ENCODE measurements at regions not wholly inside any gene's neighbourhood (a gene's known extent, or its start where the extent isn't known, plus 50 kb on each side); places are given as distances from the start of the nearest gene placed in this dataset.

DNA sequence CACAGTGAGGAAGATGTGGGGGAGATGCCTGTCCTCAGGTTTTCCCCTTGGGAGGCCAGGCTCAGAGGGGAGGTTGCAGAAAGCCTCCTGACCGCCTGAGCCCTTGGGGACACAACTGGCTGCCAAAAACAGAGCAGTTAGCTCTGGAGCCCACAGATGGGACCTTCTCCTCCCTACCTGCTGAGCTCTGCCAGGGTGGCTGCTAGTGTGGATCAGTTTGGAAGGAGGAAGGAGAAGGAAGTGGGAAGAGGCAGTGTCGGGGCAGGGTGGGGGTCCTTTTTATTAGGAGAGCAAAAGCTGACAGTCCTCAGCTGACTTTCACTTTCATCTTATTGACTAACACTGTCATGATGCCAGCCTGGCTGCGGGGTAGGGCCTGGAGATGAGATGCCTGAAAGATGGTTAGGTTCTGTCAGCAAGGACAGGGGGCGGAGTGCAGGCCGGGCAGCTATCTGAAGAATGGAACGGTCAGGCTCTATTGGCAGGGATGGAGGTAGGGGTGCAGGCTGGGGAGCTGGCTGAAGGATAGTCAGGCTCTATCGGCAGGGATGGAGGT is 188.5 kb upstream of the HDAC4 start:
- DNase-seq (no peak), ATAC-seq (no peak)
- Mint-ChIP-seq H3K27me3 (peaks cover 2% of the 10 kb centered on the region), H3K4me3 (no peak overlapping the region), H3K27ac (no peak overlapping the region), H3K36me3 (ENCODE audit: low read depth) (no peaks in the 10 kb centered on the region), H3K4me1 (no peaks in the 10 kb centered on the region), H3K9me3 (peaks cover 9% of the 10 kb centered on the region)

- H3K36me3 Mint-ChIP-seq (ENCODE audit: low read depth), result no peaks in the 10 kb centered on the region
- DNase-seq (no peak), ATAC-seq (no peak)
- H3K27ac Mint-ChIP-seq, result no peak overlapping the region
- no peaks in the 10 kb centered on the region for H3K4me1 Mint-ChIP-seq
- H3K9me3 Mint-ChIP-seq, result peaks cover 9% of the 10 kb centered on the region
- H3K4me3 Mint-ChIP-seq, result no peak overlapping the region
- H3K27me3 Mint-ChIP-seq, result peaks cover 2% of the 10 kb centered on the region
Measured at GRCh38 chr2:239588451-239589269, 187.8 kb upstream of the HDAC4 start.

DNA sequence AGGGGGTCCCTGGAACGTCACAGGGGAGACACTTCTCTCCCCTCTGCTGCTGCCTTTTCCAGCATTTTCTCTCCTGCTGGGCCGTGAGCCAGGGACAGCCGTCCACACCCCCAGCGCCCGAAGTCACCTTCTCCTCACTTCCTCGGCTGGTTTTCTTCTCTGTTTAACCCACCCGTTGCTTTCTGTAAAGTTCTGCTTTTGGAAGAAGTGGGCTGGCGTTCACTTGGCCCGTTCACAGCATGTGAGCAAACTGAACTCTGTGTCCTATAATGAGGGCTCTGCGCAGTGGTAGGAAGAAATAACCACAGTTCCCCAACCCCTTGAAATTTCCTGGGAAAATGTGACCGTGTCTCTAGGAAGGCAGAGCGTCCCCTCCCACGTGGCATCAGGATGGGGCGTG is 187.0 kb upstream of the HDAC4 start:
- ATAC-seq, result no peak
- no peaks in the 10 kb centered on the region for H3K36me3 Mint-ChIP-seq (ENCODE audit: low read depth)
- peaks cover 9% of the 10 kb centered on the region for H3K9me3 Mint-ChIP-seq
- H3K27me3 Mint-ChIP-seq, result peaks cover 2% of the 10 kb centered on the region
- no peaks in the 10 kb centered on the region for H3K4me1 Mint-ChIP-seq
- H3K27ac Mint-ChIP-seq, result no peak overlapping the region
- no peak for DNase-seq
- no peak overlapping the region for H3K4me3 Mint-ChIP-seq

DNA sequence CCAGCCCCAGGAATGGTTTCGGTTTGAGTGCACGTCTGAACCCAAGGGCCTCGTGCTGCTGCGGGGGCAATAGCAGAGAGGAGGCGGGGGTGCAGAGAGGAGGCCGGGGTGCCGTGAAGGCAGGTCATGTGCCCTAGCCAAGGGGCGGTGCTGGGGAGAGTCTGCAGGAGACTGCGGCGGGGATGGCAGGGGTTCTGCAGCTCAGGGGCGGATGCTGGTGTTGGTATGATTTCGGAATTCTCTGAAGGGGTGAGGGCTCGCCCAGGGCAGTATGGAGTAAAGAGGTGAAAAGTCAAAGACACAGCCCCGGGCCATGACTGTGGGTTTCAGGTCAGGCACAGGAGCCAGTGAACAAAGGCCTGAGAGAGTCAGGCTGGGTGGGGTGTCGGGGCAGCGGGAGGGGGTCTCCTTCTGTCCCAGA is 186.5 kb upstream of the HDAC4 start:
- H3K9me3 Mint-ChIP-seq, result peaks cover 6% of the 10 kb centered on the region
- DNase-seq (no peak), ATAC-seq (no peak)
- H3K4me3 Mint-ChIP-seq, result no peak overlapping the region
- H3K27ac Mint-ChIP-seq, result no peak overlapping the region
- H3K27me3 Mint-ChIP-seq, result peaks cover 2% of the 10 kb centered on the region
- H3K36me3 Mint-ChIP-seq (ENCODE audit: low read depth), result no peaks in the 10 kb centered on the region
- no peaks in the 10 kb centered on the region for H3K4me1 Mint-ChIP-seq

- no peak for ATAC-seq
- Mint-ChIP-seq H3K4me1 (no peaks in the 10 kb centered on the region), H3K27me3 (peaks cover 2% of the 10 kb centered on the region), H3K4me3 (no peak overlapping the region), H3K36me3 (ENCODE audit: low read depth) (no peaks in the 10 kb centered on the region), H3K9me3 (peaks cover under 1% of the 10 kb centered on the region), H3K27ac (no peak overlapping the region)
- DNase-seq, result no peak
Measured at GRCh38 chr2:239586651-239587310, 186.0 kb upstream of the HDAC4 start.

GRCh38 chr2:239585422-239585821 is 184.6 kb upstream of the HDAC4 start:
- no peaks in the 10 kb centered on the region for H3K4me1 Mint-ChIP-seq
- peaks cover 2% of the 10 kb centered on the region for H3K27me3 Mint-ChIP-seq
- DNase-seq (no peak), ATAC-seq (no peak)
- no peak overlapping the region for H3K4me3 Mint-ChIP-seq
- H3K9me3 Mint-ChIP-seq, result no peaks in the 10 kb centered on the region
- no peak overlapping the region for H3K27ac Mint-ChIP-seq
- H3K36me3 Mint-ChIP-seq (ENCODE audit: low read depth), result no peaks in the 10 kb centered on the region

GRCh38 chr2:239584986-239585385 is 184.2 kb upstream of the HDAC4 start:
- Mint-ChIP-seq H3K27me3 (peaks cover 2% of the 10 kb centered on the region), H3K36me3 (ENCODE audit: low read depth) (no peaks in the 10 kb centered on the region), H3K27ac (no peak overlapping the region), H3K4me1 (peaks cover 4% of the 10 kb centered on the region), H3K9me3 (no peaks in the 10 kb centered on the region), H3K4me3 (no peak overlapping the region)
- no peak for DNase-seq
- ATAC-seq, result no peak

- H3K27ac Mint-ChIP-seq, result no peak overlapping the region
- H3K4me3 Mint-ChIP-seq, result no peak overlapping the region
- ATAC-seq (no peak), DNase-seq (no peak)
- H3K36me3 Mint-ChIP-seq (ENCODE audit: low read depth), result no peaks in the 10 kb centered on the region
- peaks cover 10% of the 10 kb centered on the region for H3K4me1 Mint-ChIP-seq
- no peaks in the 10 kb centered on the region for H3K9me3 Mint-ChIP-seq
- peaks cover 2% of the 10 kb centered on the region for H3K27me3 Mint-ChIP-seq
Measured at GRCh38 chr2:239583879-239584859, 183.3 kb upstream of the HDAC4 start.

DNA sequence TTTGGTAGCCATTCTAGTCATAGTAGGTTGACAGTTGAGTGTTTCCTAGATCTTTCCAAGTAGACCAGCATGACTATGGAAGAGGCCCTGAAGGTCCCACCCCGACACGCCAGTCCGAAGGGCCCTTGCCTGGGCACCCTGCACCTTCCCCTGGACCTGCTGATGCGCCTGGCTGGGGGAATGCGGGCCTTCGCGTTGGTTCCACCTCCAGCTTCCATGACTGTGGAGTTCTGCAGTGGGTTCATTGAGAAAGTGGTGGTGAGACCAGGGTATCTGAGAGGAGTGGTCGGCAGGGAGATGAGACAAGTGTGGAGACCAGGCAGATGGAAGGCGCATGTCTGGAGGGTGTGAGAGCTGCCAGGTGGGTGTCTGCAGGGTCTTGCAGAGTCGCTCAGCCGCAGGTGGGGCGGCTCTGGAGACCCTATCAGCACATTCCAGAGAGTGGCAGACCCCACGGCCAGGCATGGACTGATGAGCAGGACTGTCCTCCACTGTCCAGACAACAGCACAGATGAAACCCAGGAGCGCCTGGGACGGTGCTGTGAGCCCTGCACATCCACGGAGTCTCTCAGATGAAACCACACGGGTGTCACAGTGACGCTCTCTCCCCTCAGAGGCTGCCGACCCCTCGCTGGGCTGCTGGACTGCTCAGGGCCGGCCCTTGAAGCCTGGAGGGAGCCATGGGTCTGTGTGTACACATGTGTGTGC is 182.5 kb upstream of the HDAC4 start:
- ATAC-seq (no peak), DNase-seq (no peak)
- peaks cover 10% of the 10 kb centered on the region for H3K4me1 Mint-ChIP-seq
- H3K27me3 Mint-ChIP-seq, result peaks cover 2% of the 10 kb centered on the region
- no peaks in the 10 kb centered on the region for H3K36me3 Mint-ChIP-seq (ENCODE audit: low read depth)
- no peak overlapping the region for H3K27ac Mint-ChIP-seq
- H3K4me3 Mint-ChIP-seq, result no peak overlapping the region
- no peaks in the 10 kb centered on the region for H3K9me3 Mint-ChIP-seq

- Mint-ChIP-seq H3K9me3 (no peaks in the 10 kb centered on the region), H3K4me1 (peaks cover 10% of the 10 kb centered on the region), H3K36me3 (ENCODE audit: low read depth) (no peaks in the 10 kb centered on the region), H3K4me3 (no peak overlapping the region), H3K27me3 (no peaks in the 10 kb centered on the region), H3K27ac (no peak overlapping the region)
- DNase-seq (no peak), ATAC-seq (no peak)
Measured at GRCh38 chr2:239582476-239582875, 181.7 kb upstream of the HDAC4 start.

- DNase-seq (no peak), ATAC-seq (no peak)
- no peaks in the 10 kb centered on the region for H3K36me3 Mint-ChIP-seq (ENCODE audit: low read depth)
- H3K9me3 Mint-ChIP-seq, result no peaks in the 10 kb centered on the region
- H3K4me1 Mint-ChIP-seq, result peaks cover 10% of the 10 kb centered on the region
- no peaks in the 10 kb centered on the region for H3K27me3 Mint-ChIP-seq
- no peak overlapping the region for H3K4me3 Mint-ChIP-seq
- H3K27ac Mint-ChIP-seq, result no peak overlapping the region
Measured at GRCh38 chr2:239581352-239581901, 180.6 kb upstream of the HDAC4 start.

- no peaks in the 10 kb centered on the region for H3K9me3 Mint-ChIP-seq
- H3K27ac Mint-ChIP-seq, result no peak overlapping the region
- H3K27me3 Mint-ChIP-seq, result no peaks in the 10 kb centered on the region
- no peak for DNase-seq
- H3K36me3 Mint-ChIP-seq (ENCODE audit: low read depth), result no peaks in the 10 kb centered on the region
- peak; percentile 58 for ATAC-seq
- no peak overlapping the region for H3K4me3 Mint-ChIP-seq
- peaks cover 10% of the 10 kb centered on the region for H3K4me1 Mint-ChIP-seq
Measured at GRCh38 chr2:239580199-239580527, 179.3 kb upstream of the HDAC4 start.

DNA sequence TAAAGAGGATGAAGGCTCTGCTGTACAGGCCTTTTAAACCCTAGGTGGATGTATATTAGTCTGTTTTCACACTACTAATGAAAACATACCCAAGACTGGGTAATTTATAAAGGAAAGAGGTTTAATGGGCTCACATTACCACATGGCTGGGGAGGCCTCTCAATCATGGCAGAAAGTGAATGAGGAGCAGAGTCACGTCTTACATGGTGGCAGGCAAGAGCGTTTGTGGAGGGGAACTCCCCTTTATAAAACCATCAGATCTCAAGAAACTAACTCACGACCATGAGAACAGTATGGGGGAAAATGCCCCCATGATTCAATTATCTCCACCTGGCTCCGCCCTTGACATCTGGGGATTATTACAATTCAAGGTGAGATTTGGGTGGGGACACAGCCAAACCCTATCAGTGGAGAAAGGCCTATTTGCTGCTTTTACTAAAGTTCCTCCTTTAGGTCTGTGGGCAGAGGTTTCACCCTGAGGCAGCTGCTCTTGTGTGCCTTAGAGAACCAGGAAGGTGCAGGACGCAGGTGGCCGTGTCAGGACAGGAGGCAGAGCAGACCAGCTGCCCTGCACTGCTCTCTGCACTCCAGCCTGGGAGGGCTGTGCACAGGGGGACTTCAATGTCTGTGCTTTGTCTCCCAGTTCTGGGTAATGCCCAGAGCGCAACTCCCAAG is 178.8 kb upstream of the HDAC4 start:
- H3K4me1 Mint-ChIP-seq, result peaks cover 10% of the 10 kb centered on the region
- H3K36me3 Mint-ChIP-seq (ENCODE audit: low read depth), result no peaks in the 10 kb centered on the region
- no peaks in the 10 kb centered on the region for H3K9me3 Mint-ChIP-seq
- H3K27ac Mint-ChIP-seq, result no peak overlapping the region
- no peaks in the 10 kb centered on the region for H3K27me3 Mint-ChIP-seq
- DNase-seq (no peak), ATAC-seq (no peak)
- H3K4me3 Mint-ChIP-seq, result no peak overlapping the region

Data from activated naive CD8-positive, alpha-beta T cell treated with anti-CD3 and anti-CD28 coated beads, Interleukin-2, amount 50 U/mL, for 24 hours (primary cell).